ENCODE measurements at regions not wholly inside any gene's neighbourhood (a gene's known extent, or its start where the extent isn't known, plus 50 kb on each side); places are given as distances from the start of the nearest gene placed in this dataset.

DNA sequence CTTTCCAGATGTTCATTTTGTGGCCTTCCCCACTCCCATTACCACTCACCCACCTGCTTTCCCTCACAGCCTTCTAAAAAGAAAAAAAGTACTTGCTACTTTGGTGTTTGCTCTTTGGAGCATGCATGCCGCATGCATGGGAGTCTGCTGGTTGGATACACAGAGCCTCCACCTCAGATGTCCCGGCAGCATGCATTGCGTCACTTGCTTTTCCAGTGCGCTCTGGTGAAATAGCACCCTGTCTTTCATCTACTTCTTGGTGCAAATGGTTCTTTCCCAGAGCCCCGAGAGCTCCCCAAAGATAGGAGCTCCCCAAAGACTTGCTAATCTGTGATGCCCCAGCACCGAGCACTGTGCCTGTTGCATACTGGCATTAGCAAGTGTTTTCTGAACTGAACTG, 333.2 kb upstream of the ZNF507 start:
- peaks cover 3% of the 10 kb centered on the region for H3K27me3 Mint-ChIP-seq (ENCODE audit: low read depth, poor library complexity)
- no peak overlapping the region for H3K4me3 Mint-ChIP-seq
- no peaks in the 10 kb centered on the region for H3K36me3 Mint-ChIP-seq (ENCODE audit: low read depth)
- TF ChIP-seq, protein P1, sequence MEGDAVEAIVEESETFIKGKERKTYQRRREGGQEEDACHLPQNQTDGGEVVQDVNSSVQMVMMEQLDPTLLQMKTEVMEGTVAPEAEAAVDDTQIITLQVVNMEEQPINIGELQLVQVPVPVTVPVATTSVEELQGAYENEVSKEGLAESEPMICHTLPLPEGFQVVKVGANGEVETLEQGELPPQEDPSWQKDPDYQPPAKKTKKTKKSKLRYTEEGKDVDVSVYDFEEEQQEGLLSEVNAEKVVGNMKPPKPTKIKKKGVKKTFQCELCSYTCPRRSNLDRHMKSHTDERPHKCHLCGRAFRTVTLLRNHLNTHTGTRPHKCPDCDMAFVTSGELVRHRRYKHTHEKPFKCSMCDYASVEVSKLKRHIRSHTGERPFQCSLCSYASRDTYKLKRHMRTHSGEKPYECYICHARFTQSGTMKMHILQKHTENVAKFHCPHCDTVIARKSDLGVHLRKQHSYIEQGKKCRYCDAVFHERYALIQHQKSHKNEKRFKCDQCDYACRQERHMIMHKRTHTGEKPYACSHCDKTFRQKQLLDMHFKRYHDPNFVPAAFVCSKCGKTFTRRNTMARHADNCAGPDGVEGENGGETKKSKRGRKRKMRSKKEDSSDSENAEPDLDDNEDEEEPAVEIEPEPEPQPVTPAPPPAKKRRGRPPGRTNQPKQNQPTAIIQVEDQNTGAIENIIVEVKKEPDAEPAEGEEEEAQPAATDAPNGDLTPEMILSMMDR (IDR thresholded peaks at IDR 0.05) = no peak
- no peak for DNase-seq
- no peak overlapping the region for H3K27ac Mint-ChIP-seq
- H3K9me3 Mint-ChIP-seq = no peaks in the 10 kb centered on the region
- peaks cover 18% of the 10 kb centered on the region for H3K4me1 Mint-ChIP-seq

DNA sequence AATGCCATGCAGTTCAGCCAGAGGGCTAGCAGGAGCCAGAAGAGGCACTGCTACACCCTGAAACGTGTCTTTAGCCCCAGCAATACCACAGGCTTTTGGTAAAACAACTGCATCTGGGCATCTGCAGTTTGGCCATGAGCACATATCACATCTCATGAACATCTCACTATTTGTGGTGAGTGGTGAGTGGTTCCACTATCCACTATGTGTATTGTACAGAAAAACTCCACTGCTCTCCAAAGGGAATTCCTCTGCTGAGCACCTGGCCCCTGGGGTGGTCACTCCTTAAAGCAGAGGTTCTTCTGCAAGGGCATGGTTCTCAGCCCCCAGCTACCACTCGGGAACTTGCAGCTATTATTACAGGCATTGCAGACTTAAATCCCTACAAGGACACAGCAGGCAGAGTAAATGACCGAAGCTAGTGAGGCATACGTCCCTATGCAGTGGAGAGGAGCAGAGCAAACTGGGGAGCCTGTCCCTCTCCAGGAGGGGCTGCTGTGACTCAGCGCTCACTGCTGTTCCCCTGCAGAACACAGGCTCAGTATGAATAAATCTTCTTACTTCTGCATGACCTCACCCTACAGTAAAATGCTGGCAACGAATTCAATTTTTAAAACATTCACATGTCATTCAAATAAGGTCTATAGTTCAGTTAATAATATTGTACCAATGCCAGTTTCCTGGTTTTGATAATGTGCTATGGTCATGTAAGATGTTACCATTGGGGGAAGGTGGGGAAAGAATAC, 332.4 kb upstream of the ZNF507 start:
- Mint-ChIP-seq H3K9me3 (no peaks in the 10 kb centered on the region), H3K27me3 (ENCODE audit: low read depth, poor library complexity) (peaks cover 6% of the 10 kb centered on the region), H3K4me3 (no peak overlapping the region), H3K36me3 (ENCODE audit: low read depth) (no peaks in the 10 kb centered on the region), H3K4me1 (peaks cover 26% of the 10 kb centered on the region), H3K27ac (no peak overlapping the region)
- TF ChIP-seq, protein P1 (IDR thresholded peaks at IDR 0.05) = no peak
- no peak for DNase-seq

DNA sequence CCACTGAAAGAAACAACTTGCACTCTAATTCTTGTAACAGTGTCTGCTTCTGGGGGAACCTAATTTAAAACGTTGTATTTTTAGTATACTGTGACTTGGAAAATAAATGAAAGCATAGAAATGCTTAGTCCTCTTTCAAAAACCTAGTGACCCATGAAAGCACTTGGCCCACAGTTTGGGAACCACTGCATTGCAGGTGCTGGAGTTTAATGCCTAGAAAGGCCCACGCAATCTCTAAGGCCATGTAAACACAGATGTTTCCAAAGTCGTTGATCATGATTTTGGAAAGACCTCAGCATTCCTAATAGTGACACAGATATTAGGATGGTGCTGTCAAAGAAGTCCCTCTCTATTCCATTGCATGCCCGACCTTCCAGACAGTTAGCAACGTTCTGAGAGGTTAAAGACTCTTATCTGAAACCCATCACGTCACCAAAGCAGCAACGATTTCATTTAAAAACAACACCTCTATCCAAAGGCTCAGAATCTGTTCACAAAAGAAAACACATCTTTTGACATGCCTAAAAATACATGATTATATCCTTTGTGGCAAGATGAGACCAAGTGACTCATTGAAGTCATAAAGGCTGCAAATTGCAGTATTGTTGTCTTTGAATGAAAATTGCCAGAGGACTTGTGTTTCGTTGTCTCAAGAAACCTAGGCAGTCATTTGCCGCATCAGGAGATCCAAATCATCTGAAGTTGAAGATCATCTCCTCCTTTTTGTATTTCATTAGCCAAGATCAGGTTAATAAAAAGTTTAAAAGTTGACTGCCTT, 328.0 kb upstream of the ZNF507 start:
- Mint-ChIP-seq H3K4me1 (peaks cover 28% of the 10 kb centered on the region), H3K9me3 (no peaks in the 10 kb centered on the region), H3K4me3 (no peak overlapping the region), H3K36me3 (ENCODE audit: low read depth) (no peaks in the 10 kb centered on the region), H3K27ac (no peak overlapping the region), H3K27me3 (ENCODE audit: low read depth, poor library complexity) (peaks cover 10% of the 10 kb centered on the region)
- DNase-seq = no peak
- TF ChIP-seq, protein P1 (IDR thresholded peaks at IDR 0.05) = no peak

DNA sequence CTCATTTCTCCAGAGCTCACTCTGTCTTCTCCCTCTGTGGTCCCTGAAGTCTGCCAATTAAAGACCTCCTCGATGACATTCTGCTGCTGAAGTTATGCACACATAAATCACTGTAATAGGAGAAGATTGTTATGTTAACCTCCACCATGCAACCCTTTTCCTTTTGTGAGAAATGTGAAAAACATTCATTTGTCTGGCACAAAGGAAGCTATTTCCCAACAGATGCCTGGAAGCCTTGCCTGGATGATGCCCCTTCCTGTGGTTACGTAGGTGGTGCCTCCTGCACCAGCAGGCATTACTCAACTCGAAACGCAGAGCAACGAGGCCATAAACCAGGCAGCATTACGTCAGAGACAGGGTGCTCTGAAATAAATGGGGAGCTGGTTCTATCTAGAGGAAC, 327.4 kb upstream of the ZNF507 start:
- no peaks in the 10 kb centered on the region for H3K9me3 Mint-ChIP-seq
- TF ChIP-seq, protein P1 (IDR thresholded peaks at IDR 0.05) = no peak
- H3K4me3 Mint-ChIP-seq = no peak overlapping the region
- H3K4me1 Mint-ChIP-seq = peaks cover 23% of the 10 kb centered on the region
- no peaks in the 10 kb centered on the region for H3K36me3 Mint-ChIP-seq (ENCODE audit: low read depth)
- no peak for DNase-seq
- H3K27me3 Mint-ChIP-seq (ENCODE audit: low read depth, poor library complexity) = peaks cover 10% of the 10 kb centered on the region
- H3K27ac Mint-ChIP-seq = no peak overlapping the region

DNA sequence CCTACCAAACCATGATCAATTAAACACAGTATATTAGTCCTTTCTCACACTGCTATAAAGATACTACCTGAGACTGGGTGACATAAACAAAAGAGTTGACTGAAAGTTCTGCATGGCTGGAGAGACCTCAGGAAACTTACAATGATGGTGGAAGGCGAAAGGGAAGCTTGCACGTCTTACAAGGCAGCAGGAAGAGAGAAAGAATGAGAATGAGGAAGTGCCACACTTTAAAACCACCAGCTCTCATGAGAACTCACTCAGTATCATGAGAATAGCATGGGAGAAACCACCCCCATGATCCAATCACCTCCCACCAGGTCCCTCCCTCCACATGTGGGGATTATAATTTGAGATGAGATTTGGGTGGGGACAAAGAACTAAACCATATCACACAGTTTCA, 324.9 kb upstream of the ZNF507 start:
- no peak overlapping the region for H3K27ac Mint-ChIP-seq
- no peak overlapping the region for H3K4me3 Mint-ChIP-seq
- peaks cover 13% of the 10 kb centered on the region for H3K4me1 Mint-ChIP-seq
- no peaks in the 10 kb centered on the region for H3K36me3 Mint-ChIP-seq (ENCODE audit: low read depth)
- H3K27me3 Mint-ChIP-seq (ENCODE audit: low read depth, poor library complexity) = peaks cover 14% of the 10 kb centered on the region
- TF ChIP-seq, protein P1 (IDR thresholded peaks at IDR 0.05) = no peak
- H3K9me3 Mint-ChIP-seq = peaks cover 3% of the 10 kb centered on the region
- no peak for DNase-seq

Measured in nephron progenitor cell (in vitro differentiated cells).